ENCODE measurements at regions not wholly inside any gene's neighbourhood (a gene's known extent, or its start where the extent isn't known, plus 50 kb on each side); places are given as distances from the start of the nearest gene placed in this dataset.

DNA sequence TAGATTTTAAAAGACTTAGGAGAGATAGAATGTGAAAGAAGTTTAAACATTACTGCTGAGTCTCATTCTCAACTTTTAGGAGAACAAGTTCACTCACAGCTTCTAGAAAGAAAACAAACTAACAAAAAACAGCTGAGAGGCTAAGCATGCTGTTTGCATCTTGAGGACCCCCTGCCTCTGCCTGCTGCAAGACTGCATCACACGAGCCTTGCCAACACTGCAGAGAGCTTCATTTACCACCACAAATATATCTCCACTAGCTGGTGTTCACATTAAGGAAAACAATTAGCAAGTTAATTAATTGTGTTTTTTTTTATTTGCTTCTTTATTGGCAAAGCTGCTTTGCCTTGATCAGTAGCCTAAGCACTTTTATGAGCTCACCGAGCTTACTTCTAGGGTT is 336.6 kb upstream of the KIAA1217 start:
- CTCF ChIA-PET: no interaction called here
- no peaks in the 10 kb centered on the region for H3K27me3 ChIP-seq (ENCODE audit: control insufficient read depth, insufficient read depth, low read length)
- POLR2A ChIA-PET: no interaction called here

DNA sequence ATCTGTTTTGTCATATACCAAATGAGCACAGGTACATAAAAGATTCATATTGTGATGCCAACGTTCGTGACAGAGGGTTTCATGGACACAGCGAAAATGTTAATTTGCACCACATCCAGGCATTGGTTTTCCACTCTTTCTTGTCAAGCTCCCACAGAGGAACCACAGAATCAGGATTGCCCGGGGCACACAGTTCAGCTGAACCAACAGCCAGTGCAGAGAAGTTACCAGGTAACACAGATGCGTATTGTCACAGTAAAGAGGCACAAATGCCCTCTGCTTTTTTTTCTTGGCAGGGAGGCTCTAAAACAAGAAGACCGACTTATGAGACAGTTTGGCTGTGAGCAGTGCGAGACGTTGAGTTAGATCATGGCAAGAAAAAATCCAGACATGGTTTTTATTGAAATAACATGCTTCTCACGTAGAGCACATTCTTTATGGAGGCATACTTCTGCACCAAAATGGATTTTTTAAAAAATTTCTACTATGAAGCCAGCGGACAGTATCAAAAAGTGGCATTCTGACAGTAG is 331.1 kb upstream of the KIAA1217 start:
- H3K36me3 ChIP-seq (ENCODE audit: control insufficient read depth, insufficient read depth, low read length): no peaks in the 10 kb centered on the region
- TF ChIP-seq TCF7L2 (IDR thresholded peaks at IDR 0.05; ENCODE audit: low read depth, low read length) (no peak), POLR2AphosphoS5 (IDR thresholded peaks at IDR 0.05; ENCODE audit: low read depth, low read length) (no peak), SIN3A (IDR thresholded peaks at IDR 0.05; ENCODE audit: borderline replicate concordance, insufficient read depth, low read depth, low read length) (no peak)
- TF ChIP-seq, protein P1, sequence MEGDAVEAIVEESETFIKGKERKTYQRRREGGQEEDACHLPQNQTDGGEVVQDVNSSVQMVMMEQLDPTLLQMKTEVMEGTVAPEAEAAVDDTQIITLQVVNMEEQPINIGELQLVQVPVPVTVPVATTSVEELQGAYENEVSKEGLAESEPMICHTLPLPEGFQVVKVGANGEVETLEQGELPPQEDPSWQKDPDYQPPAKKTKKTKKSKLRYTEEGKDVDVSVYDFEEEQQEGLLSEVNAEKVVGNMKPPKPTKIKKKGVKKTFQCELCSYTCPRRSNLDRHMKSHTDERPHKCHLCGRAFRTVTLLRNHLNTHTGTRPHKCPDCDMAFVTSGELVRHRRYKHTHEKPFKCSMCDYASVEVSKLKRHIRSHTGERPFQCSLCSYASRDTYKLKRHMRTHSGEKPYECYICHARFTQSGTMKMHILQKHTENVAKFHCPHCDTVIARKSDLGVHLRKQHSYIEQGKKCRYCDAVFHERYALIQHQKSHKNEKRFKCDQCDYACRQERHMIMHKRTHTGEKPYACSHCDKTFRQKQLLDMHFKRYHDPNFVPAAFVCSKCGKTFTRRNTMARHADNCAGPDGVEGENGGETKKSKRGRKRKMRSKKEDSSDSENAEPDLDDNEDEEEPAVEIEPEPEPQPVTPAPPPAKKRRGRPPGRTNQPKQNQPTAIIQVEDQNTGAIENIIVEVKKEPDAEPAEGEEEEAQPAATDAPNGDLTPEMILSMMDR (IDR thresholded peaks at IDR 0.05): no peak
- TF ChIP-seq, protein P2, sequence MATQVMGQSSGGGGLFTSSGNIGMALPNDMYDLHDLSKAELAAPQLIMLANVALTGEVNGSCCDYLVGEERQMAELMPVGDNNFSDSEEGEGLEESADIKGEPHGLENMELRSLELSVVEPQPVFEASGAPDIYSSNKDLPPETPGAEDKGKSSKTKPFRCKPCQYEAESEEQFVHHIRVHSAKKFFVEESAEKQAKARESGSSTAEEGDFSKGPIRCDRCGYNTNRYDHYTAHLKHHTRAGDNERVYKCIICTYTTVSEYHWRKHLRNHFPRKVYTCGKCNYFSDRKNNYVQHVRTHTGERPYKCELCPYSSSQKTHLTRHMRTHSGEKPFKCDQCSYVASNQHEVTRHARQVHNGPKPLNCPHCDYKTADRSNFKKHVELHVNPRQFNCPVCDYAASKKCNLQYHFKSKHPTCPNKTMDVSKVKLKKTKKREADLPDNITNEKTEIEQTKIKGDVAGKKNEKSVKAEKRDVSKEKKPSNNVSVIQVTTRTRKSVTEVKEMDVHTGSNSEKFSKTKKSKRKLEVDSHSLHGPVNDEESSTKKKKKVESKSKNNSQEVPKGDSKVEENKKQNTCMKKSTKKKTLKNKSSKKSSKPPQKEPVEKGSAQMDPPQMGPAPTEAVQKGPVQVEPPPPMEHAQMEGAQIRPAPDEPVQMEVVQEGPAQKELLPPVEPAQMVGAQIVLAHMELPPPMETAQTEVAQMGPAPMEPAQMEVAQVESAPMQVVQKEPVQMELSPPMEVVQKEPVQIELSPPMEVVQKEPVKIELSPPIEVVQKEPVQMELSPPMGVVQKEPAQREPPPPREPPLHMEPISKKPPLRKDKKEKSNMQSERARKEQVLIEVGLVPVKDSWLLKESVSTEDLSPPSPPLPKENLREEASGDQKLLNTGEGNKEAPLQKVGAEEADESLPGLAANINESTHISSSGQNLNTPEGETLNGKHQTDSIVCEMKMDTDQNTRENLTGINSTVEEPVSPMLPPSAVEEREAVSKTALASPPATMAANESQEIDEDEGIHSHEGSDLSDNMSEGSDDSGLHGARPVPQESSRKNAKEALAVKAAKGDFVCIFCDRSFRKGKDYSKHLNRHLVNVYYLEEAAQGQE (IDR thresholded peaks at IDR 0.05; ENCODE audit: insufficient read depth in 1 of 2, low read depth in 2 of 2, low read length in 1 of 2): no peak
- ChIA-PET CTCF (no interaction called here), POLR2A (no interaction called here)
- no peak overlapping the region for H3K4me3 ChIP-seq (ENCODE audit: low read depth in 2 of 2, low read length in 2 of 2)
- no peaks in the 10 kb centered on the region for H3K9me3 ChIP-seq (ENCODE audit: control insufficient read depth, insufficient read depth, low read depth, low read length)
- H3K27me3 ChIP-seq (ENCODE audit: control insufficient read depth, insufficient read depth, low read length): no peaks in the 10 kb centered on the region
- in situ Hi-C loops (cut with HindIII; ENCODE audit: low pct_unique_long_range_greater_than_20kb, low sequenced_read_pairs) (no loop called here), intact Hi-C loops (cut with micrococcal nuclease; ENCODE audit: unreplicated experiment) (no loop called here)
- no peaks in the 10 kb centered on the region for H3K4me1 ChIP-seq (ENCODE audit: control insufficient read depth, insufficient read depth, low read length)
- ATAC-seq (no peak), DNase-seq (ENCODE audit: low read depth, low spot score) (no peak)
- BruUV-seq (replicated peaks): no TSS peak
- no peak overlapping the region for H3K27ac ChIP-seq (ENCODE audit: low read length)

More for the DNA sequence above, 336.6 kb upstream of the KIAA1217 start:
- in situ Hi-C loops (cut with HindIII; ENCODE audit: low pct_unique_long_range_greater_than_20kb, low sequenced_read_pairs) (no loop called here), intact Hi-C loops (cut with micrococcal nuclease; ENCODE audit: unreplicated experiment) (no loop called here)
- Histone ChIP-seq H3K36me3 (ENCODE audit: control insufficient read depth, insufficient read depth, low read length) (no peaks in the 10 kb centered on the region), H3K9me3 (ENCODE audit: control insufficient read depth, insufficient read depth, low read depth, low read length) (no peaks in the 10 kb centered on the region), H3K4me3 (ENCODE audit: low read depth in 2 of 2, low read length in 2 of 2) (no peak overlapping the region), H3K4me1 (ENCODE audit: control insufficient read depth, insufficient read depth, low read length) (no peaks in the 10 kb centered on the region), H3K27ac (ENCODE audit: low read length) (no peak overlapping the region)
- no TSS peak for BruUV-seq (replicated peaks)
- TF ChIP-seq TCF7L2 (IDR thresholded peaks at IDR 0.05; ENCODE audit: low read depth, low read length) (no peak), POLR2AphosphoS5 (IDR thresholded peaks at IDR 0.05; ENCODE audit: low read depth, low read length) (no peak), SIN3A (IDR thresholded peaks at IDR 0.05; ENCODE audit: borderline replicate concordance, insufficient read depth, low read depth, low read length) (no peak)
- TF ChIP-seq, protein P1 (IDR thresholded peaks at IDR 0.05): no peak
- TF ChIP-seq, protein P2 (IDR thresholded peaks at IDR 0.05; ENCODE audit: insufficient read depth in 1 of 2, low read depth in 2 of 2, low read length in 1 of 2): no peak
- no peak for DNase-seq (ENCODE audit: low read depth, low spot score)
- ATAC-seq: no peak
